H1 (cell line): ENCODE measurements at regions not wholly inside any gene's neighbourhood (a gene's known extent, or its start where the extent isn't known, plus 50 kb on each side); places are given as distances from the start of the nearest gene placed in this dataset.

Experiments
- CTCF ChIA-PET: fragments of 300-600 bp; sonication (Branson Sonifier 250); formaldehyde crosslinking; loops from one replicate; lab custom pipeline; 2021; ENCODE audit not compliant: partially characterized antibody; lab: Charles Lee
- POLR2A ChIA-PET: fragments of 300-600 bp; sonication (Branson Sonifier 250); formaldehyde crosslinking; loops from one replicate; lab custom pipeline; 2021; ENCODE audit warnings: inconsistent platforms; ENCODE audit not compliant: partially characterized antibody; lab: Charles Lee
- DNase-seq, 2 experiments: peaks; one replicate each; pipeline versions ENCODE4 v3.0.0 to v3.0.0-alpha.2; 2010 to 2022; ENCODE audit warnings: low spot score in 2 of 2, low read depth in 1 of 2, mixed read lengths in 1 of 2
- FAIRE-seq: peaks from 2 replicates; lab custom pipeline; 2011; peaks lifted over from hg19 to GRCh38; lab: Jason Lieb, UNC
- H2AFZ ChIP-seq: 2 replicates; pipeline ENCODE4 v1.8.1; 2012; ENCODE audit warnings: low read length, inconsistent platforms
- H2AK5ac ChIP-seq: 2 replicates; pipeline ENCODE4 v1.6.1; 2013; ENCODE audit warnings: low read depth, low read length
- H2BK120ac ChIP-seq: replicated peaks from 2 replicates; pipeline ENCODE3; 2013; ENCODE audit warnings: low read depth, low read length, inconsistent platforms
- H2BK12ac ChIP-seq: 2 replicates; pipeline ENCODE4 v1.6.1; 2013; ENCODE audit warnings: low read depth, low read length
- H2BK15ac ChIP-seq: 2 replicates; pipeline ENCODE4 v1.6.1; 2013; ENCODE audit warnings: low read length
- H2BK20ac ChIP-seq: 2 replicates; pipeline ENCODE4 v1.6.1; 2013; ENCODE audit warnings: low read length
- H2BK5ac ChIP-seq: 2 replicates; pipeline ENCODE4 v1.6.1; 2013; ENCODE audit warnings: low read depth, low read length
- H3K14ac ChIP-seq: 2 replicates; pipeline ENCODE4 v1.6.1; 2013; ENCODE audit warnings: inconsistent platforms; ENCODE audit not compliant: insufficient read length
- H3K18ac ChIP-seq: 2 replicates; pipeline ENCODE4 v1.6.1; 2013; ENCODE audit warnings: low read length; ENCODE audit errors: extremely low read depth
- H3K23ac ChIP-seq: 2 replicates; pipeline ENCODE4 v1.6.1; 2013; ENCODE audit warnings: inconsistent platforms; ENCODE audit not compliant: insufficient read length
- H3K23me2 ChIP-seq: 2 replicates; pipeline ENCODE4 v1.6.1; 2013; ENCODE audit warnings: low read depth, low read length
- H3K27ac ChIP-seq: 2 replicates; pipeline ENCODE4 v1.6.1; 2011; ENCODE audit warnings: low read depth, low read length, inconsistent platforms
- H3K27me3 ChIP-seq, 4 experiments: replicated peaks in 1 of 4; 1 replicate in 1 of 4; 2 replicates in 3 of 4; pipeline versions ENCODE4 v1.6.1 to v1.8.1; 2011 to 2013; ENCODE audit warnings: low read length in 3 of 4, mild to moderate bottlenecking in 3 of 4, inconsistent platforms in 2 of 4, mixed read lengths in 2 of 4, moderate library complexity in 1 of 4; ENCODE audit not compliant: control insufficient read depth in 3 of 4, insufficient read depth in 3 of 4; ENCODE audit errors: extremely low read depth in 1 of 4
- H3K36me3 ChIP-seq, 4 experiments: 2 replicates each; pipeline versions ENCODE4 v1.6.1 to v1.8.1; 2011 to 2013; ENCODE audit warnings: mild to moderate bottlenecking in 4 of 4, low read length in 3 of 4, moderate library complexity in 2 of 4, control low read depth in 1 of 4, inconsistent platforms in 1 of 4; ENCODE audit not compliant: insufficient read depth in 4 of 4, control insufficient read depth in 2 of 4
- H3K4ac ChIP-seq: replicated peaks from 2 replicates; pipeline ENCODE3; 2013; ENCODE audit warnings: low read length, low read depth, mixed read lengths, inconsistent platforms; ENCODE audit not compliant: insufficient read length
- H3K4me1 ChIP-seq, 4 experiments: replicated peaks in 1 of 4; 1 replicate in 1 of 4; 2 replicates in 3 of 4; pipeline versions ENCODE4 v1.6.1 to v1.8.1; 2011 to 2013; ENCODE audit warnings: low read length in 3 of 4, inconsistent platforms in 2 of 4, mixed read lengths in 1 of 4; ENCODE audit not compliant: insufficient read depth in 4 of 4, control insufficient read depth in 3 of 4
- H3K4me2 ChIP-seq, 2 experiments: 2 replicates each; pipeline versions ENCODE4 v1.6.1 to v1.8.1; 2011 to 2013; ENCODE audit warnings: low read depth in 2 of 2, low read length in 2 of 2, control low read depth in 1 of 2, inconsistent platforms in 1 of 2, mild to moderate bottlenecking in 1 of 2; ENCODE audit not compliant: insufficient read depth in 1 of 2
- H3K4me3 ChIP-seq, 4 experiments: fragments of 200-600, 300-600 bp in 1 of 4; sonication (generic), shearing (Covaris generic), sonication (Bioruptor Twin) in 1 of 4; 2 replicates each; pipeline versions ENCODE4 v1.5.1 to v1.8.1; 2011 to 2016; ENCODE audit warnings: low read length in 4 of 4, low read depth in 3 of 4, control low read depth in 2 of 4, inconsistent platforms in 2 of 4, mild to moderate bottlenecking in 2 of 4, mixed read lengths in 1 of 4, moderate library complexity in 1 of 4; ENCODE audit not compliant: insufficient read depth in 2 of 4; ENCODE audit errors: extremely low read depth in 1 of 4
- H3K56ac ChIP-seq: replicated peaks from 2 replicates; pipeline ENCODE3; 2013; ENCODE audit warnings: low read depth, mild to moderate bottlenecking, mixed read lengths, low read length, inconsistent platforms; ENCODE audit not compliant: insufficient read length
- H3K79me1 ChIP-seq: 2 replicates; pipeline ENCODE4 v1.6.1; 2013; ENCODE audit warnings: low read depth, low read length, control low read depth
- H3K79me2 ChIP-seq, 2 experiments: 2 replicates each; pipeline versions ENCODE4 v1.6.1 to v1.8.1; 2012 to 2013; ENCODE audit warnings: low read length in 2 of 2, mild to moderate bottlenecking in 2 of 2, inconsistent platforms in 1 of 2; ENCODE audit not compliant: insufficient read depth in 2 of 2, control insufficient read depth in 1 of 2
- H3K9ac ChIP-seq, 4 experiments: replicated peaks in 1 of 4; 1 replicate in 1 of 4; 2 replicates in 3 of 4; pipeline versions ENCODE4 v1.6.1 to v1.8.1; 2011 to 2013; ENCODE audit warnings: low read depth in 3 of 4, low read length in 3 of 4, control low read depth in 2 of 4, mild to moderate bottlenecking in 2 of 4, moderate library complexity in 2 of 4, inconsistent platforms in 1 of 4; ENCODE audit errors: extremely low read depth in 1 of 4
- H3K9me3 ChIP-seq, 2 experiments: 2 replicates each; pipeline versions ENCODE4 v1.6.1 to v1.8.1; 2012 to 2013; ENCODE audit warnings: mild to moderate bottlenecking in 2 of 2, moderate library complexity in 2 of 2, control low read depth in 1 of 2, inconsistent platforms in 1 of 2, low read depth in 1 of 2, low read length in 1 of 2, mixed read lengths in 1 of 2; ENCODE audit not compliant: insufficient read depth in 2 of 2
- H4K20me1 ChIP-seq, 2 experiments: replicated peaks in 1 of 2; 2 replicates each; pipeline versions ENCODE3 to v1.8.1; 2011 to 2013; ENCODE audit warnings: inconsistent platforms in 2 of 2, low read length in 2 of 2, mild to moderate bottlenecking in 1 of 2; ENCODE audit not compliant: insufficient read depth in 2 of 2, control insufficient read depth in 1 of 2
- H4K5ac ChIP-seq: 2 replicates; pipeline ENCODE4 v1.6.1; 2013; ENCODE audit warnings: low read length, low read depth, mixed read lengths, inconsistent platforms; ENCODE audit not compliant: insufficient read length
- H4K8ac ChIP-seq: 2 replicates; pipeline ENCODE4 v1.8.0; 2013; ENCODE audit warnings: mild to moderate bottlenecking, moderate library complexity, low read length, inconsistent platforms; ENCODE audit not compliant: insufficient read depth; ENCODE audit errors: extremely low read depth
- H4K91ac ChIP-seq: replicated peaks from 2 replicates; pipeline ENCODE3; 2013; ENCODE audit warnings: low read length, mixed read lengths, inconsistent platforms; ENCODE audit not compliant: insufficient read length
- BRCA1 ChIP-seq: IDR thresholded peaks from 2 replicates; pipeline ENCODE4 v1.6.1; 2012; ENCODE audit warnings: low read depth, low read length, improper control_type of control experiment
- E2F6 ChIP-seq: IDR thresholded peaks from 2 replicates; pipeline ENCODE4 v1.6.1; 2012; ENCODE audit warnings: inconsistent platforms
- HDAC6 ChIP-seq: IDR thresholded peaks from one replicate; pipeline ENCODE4 v1.7.1; 2012; ENCODE audit warnings: low read depth, mild to moderate bottlenecking, inconsistent platforms, low read length, moderate library complexity
- MAX ChIP-seq: IDR thresholded peaks from 2 replicates; pipeline ENCODE4 v1.6.1; 2012; ENCODE audit warnings: inconsistent platforms
- NANOG ChIP-seq: IDR thresholded peaks from 2 replicates; pipeline ENCODE4 v1.6.1; 2011; ENCODE audit warnings: low read length, low read depth, mild to moderate bottlenecking, inconsistent platforms; ENCODE audit not compliant: insufficient read depth, poor library complexity, severe bottlenecking
- SIRT6 ChIP-seq: IDR thresholded peaks from one replicate; pipeline ENCODE4 v1.7.1; 2012; ENCODE audit warnings: low read length, inconsistent platforms
- SP1 ChIP-seq: IDR thresholded peaks from 2 replicates; pipeline ENCODE4 v1.6.1; 2011; ENCODE audit warnings: low read depth, low read length
- SP2 ChIP-seq: IDR thresholded peaks from 2 replicates; pipeline ENCODE4 v1.6.1; 2012; ENCODE audit warnings: mild to moderate bottlenecking, low read length, inconsistent platforms
- YY1 ChIP-seq: IDR thresholded peaks from 2 replicates; pipeline ENCODE4 v1.6.1; 2011; ENCODE audit warnings: low read depth, mild to moderate bottlenecking, low read length
- WGBS, 2 experiments: shearing (Covaris generic) in 1 of 2; methylation state at CpG; one replicate each; pipeline versions ENCODE4 v1.1.6 to v1.1.7; 2013 to 2015; ENCODE audit warnings: low lambda C conversion rate in 2 of 2, mixed read lengths in 2 of 2, inconsistent platforms in 1 of 2, low coverage in 1 of 2, missing lambda C conversion rate in 1 of 2; ENCODE audit not compliant: insufficient replicate concordance in 2 of 2, insufficient coverage in 1 of 2, insufficient read length in 1 of 2; ENCODE audit errors: extremely low coverage in 1 of 2, missing lambda C conversion rate in 1 of 2; 5-methylcytosine and 5-hydroxymethylcytosine counted together

GRCh38 chr16:17926866-17927399, 409.6 kb downstream of the NPIPA8 start:
- Histone ChIP-seq H3K27ac (no peak overlapping the region), H3K4ac (no peak overlapping the region), H3K23ac (no peak overlapping the region), H3K23me2 (no peaks in the 10 kb centered on the region), H3K36me3 (no peaks in the 10 kb centered on the region), H2AFZ (no peak overlapping the region), H3K4me1 (peaks cover 0 to 6% (median under 1%) of the 10 kb centered on the region in 4 experiments; a peak in 4 of 7 replicates), H3K56ac (no peak overlapping the region), H4K91ac (no peak overlapping the region), H2BK120ac (no peak overlapping the region), H3K27me3 (no peaks in the 10 kb centered on the region), H2BK12ac (no peak overlapping the region), H3K79me1 (no peaks in the 10 kb centered on the region), H3K9me3 (peaks cover 4 to 17% of the 10 kb centered on the region in 2 experiments), H3K18ac (no peak overlapping the region), H2BK15ac (no peak overlapping the region), H3K79me2 (no peaks in the 10 kb centered on the region), H2AK5ac (no peak overlapping the region), H4K20me1 (no peaks in the 10 kb centered on the region), H2BK5ac (no peak overlapping the region), H3K14ac (no peak overlapping the region), H3K4me3 (0 out of 8 replicates have a peak overlapping the region, but pooled peaks of 1 of the 4 experiments have one; percentile 6), H2BK20ac (no peak overlapping the region), H3K4me2 (no peak overlapping the region; a peak in 1 of 4 replicates), H4K5ac (no peak overlapping the region), H3K9ac (no peak overlapping the region), H4K8ac (no peak overlapping the region)
- ChIA-PET POLR2A (no interaction called here), CTCF (interaction anchor here (0.6 to 0.8 kb wide), 2 partner anchors 8 to 355 kb away, joined by 3 read pairs; no protein-coding TSS in a partner anchor)
- WGBS, 2 experiments: 80% methylated on average over 4 of the region's 4 CpGs; no CpG with 5 or more reads in 1 of the 2 experiments
- FAIRE-seq (no peak), DNase-seq (no peak)
- TF ChIP-seq E2F6: no peak
- TF ChIP-seq SIRT6: no peak
- TF ChIP-seq HDAC6: no peak
- TF ChIP-seq SP1: no peak
- TF ChIP-seq NANOG: no peak
- TF ChIP-seq MAX: no peak
- TF ChIP-seq YY1: no peak
- TF ChIP-seq SP2: no peak
- TF ChIP-seq BRCA1: no peak
